Kidney (tissue), 13 donors: ENCODE measurements at regions not wholly inside any gene's neighbourhood (a gene's known extent, or its start where the extent isn't known, plus 50 kb on each side); places are given as distances from the start of the nearest gene placed in this dataset.

Source experiments
- DNase-seq, 5 donors: peaks; one replicate each; pipeline ENCODE4 v3.0.0-alpha.2; 2013 to 2020
- FAIRE-seq: peaks from 2 replicates; lab custom pipeline; 2012; peaks lifted over from hg19 to GRCh38; lab: Jason Lieb, UNC
- H3K27ac ChIP-seq, 2 donors: one replicate each; pipeline ENCODE4 v1.7.0; 2013; ENCODE audit warnings: low read depth in 2 of 2, low read length in 2 of 2, inconsistent platforms in 1 of 2
- H3K27me3 ChIP-seq: one replicate; pipeline ENCODE4 v1.7.1; 2013; ENCODE audit warnings: low read length, inconsistent platforms; ENCODE audit not compliant: control insufficient read depth, insufficient read depth
- H3K36me3 ChIP-seq, 3 donors: one replicate each; pipeline versions ENCODE4 v1.7.0 to v1.7.1; 2013; ENCODE audit warnings: low read length in 3 of 3, control low read depth in 1 of 3, inconsistent platforms in 1 of 3; ENCODE audit not compliant: insufficient read depth in 3 of 3, control insufficient read depth in 2 of 3
- H3K4me1 ChIP-seq, 3 donors: one replicate each; pipeline versions ENCODE4 v1.7.0 to v1.7.1; 2013; ENCODE audit warnings: low read length in 3 of 3, inconsistent platforms in 1 of 3, low read depth in 1 of 3; ENCODE audit not compliant: control insufficient read depth in 2 of 3, insufficient read depth in 2 of 3
- H3K4me3 ChIP-seq, 3 donors: one replicate each; pipeline versions ENCODE4 v1.7.0 to v1.8.1; 2013; ENCODE audit warnings: low read length in 3 of 3, control low read depth in 1 of 3, inconsistent platforms in 1 of 3
- H3K9ac ChIP-seq, 3 donors: one replicate each; pipeline versions ENCODE4 v1.7.0 to v1.7.1; 2013; ENCODE audit warnings: low read length in 3 of 3, control low read depth in 1 of 3, inconsistent platforms in 1 of 3
- H3K9me3 ChIP-seq, 3 donors: one replicate each; pipeline versions ENCODE4 v1.7.0 to v1.7.1; 2013; ENCODE audit warnings: low read length in 3 of 3, control low read depth in 1 of 3, inconsistent platforms in 1 of 3; ENCODE audit not compliant: control insufficient read depth in 2 of 3, insufficient read depth in 1 of 3
- CTCF ChIP-seq: IDR thresholded peaks from 3 replicates; pipeline ENCODE4 v1.5.1; 2012; ENCODE audit warnings: mild to moderate bottlenecking, moderate library complexity, borderline replicate concordance; ENCODE audit not compliant: insufficient read depth; ENCODE audit errors: extremely low read depth
- intact Hi-C: fragments of 100-400 bp; cut with DNase I; formaldehyde crosslinking; loops from one replicate; pipeline ENCODE4 v1.11.1; 2022
- donor health status: control.
- donor health status: control.
- donor health status: control.
- donor health status: control.
- donor health status: control.
- donor health status: DM: yes; HTN: yes; CAD: no.
- donor health status: Normal renal cell carcinoma (clear cell type).

GRCh38 chr7:131174855-131175254 is 152.8 kb upstream of the MKLN1 start:
- TF ChIP-seq CTCF = no peak
- Histone ChIP-seq H3K9me3 (no peaks in the 10 kb centered on the region), H3K4me3 (no peak overlapping the region), H3K36me3 (no peaks in the 10 kb centered on the region), H3K27me3 (no peaks in the 10 kb centered on the region), H3K27ac (no peak overlapping the region), H3K9ac (no peak overlapping the region), H3K4me1 (no peaks in the 10 kb centered on the region)
- FAIRE-seq = no peak
- intact Hi-C loops = no loop called here
- DNase-seq = no peak

GRCh38 chr7:131182446-131183058 is 145.1 kb upstream of the MKLN1 start:
- Histone ChIP-seq H3K4me3 (no peak overlapping the region), H3K36me3 (no peaks in the 10 kb centered on the region), H3K27ac (no peak overlapping the region), H3K9ac (no peak overlapping the region), H3K27me3 (no peaks in the 10 kb centered on the region), H3K4me1 (no peaks in the 10 kb centered on the region), H3K9me3 (no peaks in the 10 kb centered on the region)
- no peak for TF ChIP-seq CTCF
- no peak for FAIRE-seq
- no peak for DNase-seq
- intact Hi-C loops = no loop called here

GRCh38 chr7:131183072-131183471 is 144.6 kb upstream of the MKLN1 start:
- no peak for TF ChIP-seq CTCF
- intact Hi-C loops = no loop called here
- no peak for DNase-seq
- Histone ChIP-seq H3K27ac (no peak overlapping the region), H3K9me3 (no peaks in the 10 kb centered on the region), H3K36me3 (no peaks in the 10 kb centered on the region), H3K9ac (no peak overlapping the region), H3K27me3 (no peaks in the 10 kb centered on the region), H3K4me3 (no peak overlapping the region), H3K4me1 (no peaks in the 10 kb centered on the region)
- FAIRE-seq = no peak

- no peak for TF ChIP-seq CTCF
- intact Hi-C loops = no loop called here
- no peak for FAIRE-seq
Observed at GRCh38 chr7:131183611-131184119, 144.0 kb upstream of the MKLN1 start.

More at GRCh38 chr7:131183611-131184119, 144.0 kb upstream of the MKLN1 start:
- Histone ChIP-seq H3K9ac (no peak overlapping the region), H3K4me1 (no peaks in the 10 kb centered on the region), H3K27ac (no peak overlapping the region), H3K36me3 (no peaks in the 10 kb centered on the region), H3K4me3 (no peak overlapping the region), H3K27me3 (no peaks in the 10 kb centered on the region), H3K9me3 (no peaks in the 10 kb centered on the region)
- DNase-seq = no peak
